GM21825 (cell line): ENCODE measurements at regions not wholly inside any gene's neighbourhood (a gene's known extent, or its start where the extent isn't known, plus 50 kb on each side); places are given as distances from the start of the nearest gene placed in this dataset.

ENCODE experiments used
- ATAC-seq: cut with Tn5 transposase; IDR thresholded peaks from one replicate; pipeline ENCODE4 v1.9.1; 2021; ENCODE audit warnings: mild to moderate bottlenecking, moderate library complexity; ENCODE audit not compliant: unreplicated experiment

DNA sequence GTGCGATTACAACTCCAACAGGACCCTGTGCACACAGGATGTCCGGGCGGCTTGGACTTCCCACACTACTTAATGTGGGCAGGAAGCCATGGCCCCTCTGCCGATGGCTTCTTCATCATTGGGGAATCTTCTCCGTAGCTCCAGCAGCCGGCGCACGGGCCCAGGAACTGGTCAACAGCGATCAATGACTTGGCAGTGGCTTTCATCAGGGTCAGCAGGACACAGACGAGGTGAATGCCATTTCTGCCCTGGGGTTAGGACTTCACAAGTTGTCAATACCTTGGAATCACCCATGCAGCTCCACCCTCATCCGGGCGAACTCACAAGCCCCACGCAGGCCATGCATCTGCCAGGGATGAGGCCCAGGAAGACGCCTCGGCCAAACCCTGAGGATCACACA is 645.7 kb downstream of the BRD1 start:
- ATAC-seq = no peak

DNA sequence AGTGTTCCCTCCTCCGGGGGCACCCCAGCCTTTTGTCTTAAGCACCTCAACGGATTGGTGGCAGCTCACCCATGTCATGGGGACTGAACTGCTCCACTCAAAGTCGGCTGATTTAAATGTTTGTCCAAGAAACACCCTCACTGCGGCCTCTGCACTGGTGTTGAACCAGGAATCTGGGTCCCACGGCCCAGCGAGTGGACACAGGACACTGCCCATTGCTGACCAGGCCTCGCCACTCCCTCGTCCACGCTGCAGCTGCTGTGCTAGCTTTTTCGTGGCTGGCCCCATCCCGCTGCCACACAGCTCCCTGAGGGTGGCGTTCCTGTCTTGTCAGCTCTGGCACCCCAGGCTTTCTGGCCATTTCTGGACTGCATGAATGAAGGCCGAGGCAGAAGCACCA is 646.2 kb downstream of the BRD1 start:
- ATAC-seq = no peak

DNA sequence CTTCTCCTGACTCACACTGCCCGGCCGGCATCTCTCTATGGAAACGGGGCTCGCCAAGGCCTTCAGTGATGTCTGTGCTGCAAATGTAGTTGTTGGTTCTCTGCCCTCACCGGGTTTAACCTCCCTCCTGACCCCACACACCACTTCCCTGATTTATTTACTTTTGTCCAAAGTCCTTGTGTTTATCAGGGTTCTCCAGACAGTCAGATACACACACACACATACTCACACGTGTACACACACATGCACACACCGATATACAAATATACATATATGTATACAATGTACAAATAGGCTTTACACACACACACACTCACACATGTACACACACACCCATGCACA is 647.0 kb downstream of the BRD1 start:
- no peak for ATAC-seq

DNA sequence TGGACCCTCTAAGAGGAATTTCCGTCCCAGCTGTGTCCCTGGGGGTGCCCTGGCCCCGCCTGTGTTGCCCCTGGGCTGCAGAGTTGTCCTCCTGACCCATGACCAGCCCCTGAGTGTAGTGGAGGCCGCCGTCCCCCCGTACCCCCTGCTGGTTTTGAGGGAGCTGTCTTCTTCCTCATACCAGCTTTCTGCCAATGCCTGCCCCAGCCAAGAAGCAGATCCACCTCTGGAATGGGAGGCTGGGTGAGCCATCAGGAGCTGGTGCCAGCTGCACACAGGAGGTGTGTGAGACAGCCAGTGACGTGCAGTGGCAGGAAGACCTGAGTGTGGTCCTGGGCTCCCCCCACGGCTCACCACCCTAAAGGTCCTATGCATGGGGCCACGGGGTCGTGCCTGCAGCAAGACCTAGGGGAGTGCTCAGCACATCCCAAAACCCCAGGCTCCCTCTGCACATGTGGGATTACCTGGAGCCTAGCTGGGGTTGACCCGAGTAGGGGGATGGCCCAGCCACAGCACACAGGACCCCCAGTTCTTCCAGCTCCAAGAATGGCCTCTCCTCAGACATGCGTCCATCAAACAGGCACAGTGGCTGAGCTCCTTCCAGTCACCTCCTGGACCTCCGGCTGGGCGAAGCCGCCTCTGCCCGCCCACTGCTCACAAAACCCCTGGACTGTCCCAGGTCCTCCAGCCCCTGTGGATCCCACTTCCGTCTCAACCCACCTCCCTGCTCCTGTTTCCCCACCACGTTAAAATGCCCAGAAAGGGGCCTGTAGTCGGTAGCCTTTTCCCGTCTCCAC is 647.6 kb downstream of the BRD1 start:
- no peak for ATAC-seq

DNA sequence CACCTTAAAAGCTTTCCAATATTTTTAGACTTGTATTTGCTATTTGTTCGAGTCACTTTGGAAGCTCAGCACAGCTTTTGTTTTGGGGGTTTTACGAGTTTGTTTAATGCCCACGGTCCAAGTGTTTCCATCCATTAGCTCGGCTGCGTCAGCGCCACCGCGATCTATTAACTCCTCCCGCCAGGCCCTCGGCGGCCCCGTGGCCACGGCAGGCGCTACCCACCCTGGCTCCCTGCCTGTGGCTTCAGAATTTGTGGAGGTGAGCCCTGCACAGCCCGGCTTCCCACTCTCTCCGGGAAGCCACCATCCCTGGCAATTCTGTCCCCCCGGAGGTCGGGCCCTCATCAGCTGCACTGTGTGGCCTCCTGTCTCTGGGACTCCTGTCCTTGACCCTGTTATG is 648.5 kb downstream of the BRD1 start:
- ATAC-seq = no peak

DNA sequence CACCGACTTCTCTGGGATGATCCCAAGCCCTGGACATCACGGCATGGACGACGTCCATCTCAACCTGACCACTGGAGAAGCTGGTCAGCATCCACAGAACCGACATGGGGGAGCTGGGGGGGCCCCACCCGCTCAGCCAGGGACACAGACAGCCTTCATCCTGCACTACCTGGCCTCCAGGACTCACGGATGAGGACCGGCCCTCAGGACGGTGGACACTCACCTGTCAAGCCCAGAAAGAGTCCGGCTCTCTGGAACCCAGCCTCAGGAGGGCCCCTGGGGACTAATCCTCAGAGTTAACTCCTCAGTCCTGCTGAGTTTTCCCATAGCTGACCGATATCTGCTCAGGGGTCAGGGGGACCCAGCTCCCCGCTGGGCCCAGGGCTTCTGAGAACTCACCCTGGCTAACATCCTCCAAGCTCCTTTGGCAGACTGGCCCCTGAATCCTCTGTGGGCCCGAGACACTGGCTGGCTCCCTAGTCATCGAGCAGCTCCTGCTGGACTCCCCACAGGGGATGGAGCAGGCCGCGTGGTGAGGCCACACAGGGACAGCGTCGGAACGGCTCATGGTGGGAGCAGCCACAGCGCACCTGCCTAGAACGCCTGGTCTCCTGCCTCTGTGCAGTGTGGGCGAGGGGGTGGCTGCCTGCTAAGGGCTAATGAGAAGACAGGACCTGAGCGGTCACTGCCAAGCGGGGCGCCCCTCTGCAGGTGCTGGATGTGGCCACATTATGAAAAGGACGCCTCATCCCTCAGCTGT is 649.2 kb downstream of the BRD1 start:
- ATAC-seq = no peak

DNA sequence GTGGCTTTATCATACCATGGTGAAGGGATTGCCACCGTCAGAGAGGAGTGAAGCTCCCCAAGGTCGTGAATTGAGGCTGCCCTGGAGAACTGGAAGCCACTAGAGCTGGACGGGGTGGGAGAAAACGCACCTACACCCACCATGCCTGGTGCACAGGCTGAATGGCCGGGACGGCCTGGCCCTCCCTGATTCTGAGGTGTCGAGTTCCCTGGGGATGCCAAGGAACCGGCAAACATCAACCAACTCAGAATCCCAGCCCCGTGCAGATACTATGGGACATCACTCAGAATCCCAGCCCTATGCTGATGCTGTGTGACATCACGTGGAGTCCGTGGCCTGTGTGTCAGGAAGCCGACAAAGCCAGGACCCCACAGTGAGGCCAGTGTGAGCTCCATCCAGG is 650.0 kb downstream of the BRD1 start:
- no peak for ATAC-seq

DNA sequence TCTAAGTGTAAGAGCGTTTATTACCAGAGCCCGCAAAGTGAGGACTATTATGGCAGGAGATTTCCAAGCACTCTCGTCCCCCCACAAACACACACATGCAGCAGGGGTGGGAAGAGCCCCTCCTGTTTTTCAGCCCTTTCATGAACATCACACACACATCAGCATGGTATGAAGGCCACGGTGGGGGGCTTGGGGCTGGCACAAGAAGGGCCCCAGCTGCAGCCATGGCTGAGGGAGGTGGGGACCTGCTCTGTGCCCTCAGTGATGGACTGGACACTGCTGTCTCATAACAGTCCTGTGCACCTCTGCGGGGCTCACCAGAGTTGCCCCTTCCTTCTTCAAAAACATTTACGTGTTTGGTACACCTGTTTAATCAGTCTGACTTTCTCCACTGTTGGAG is 650.7 kb downstream of the BRD1 start:
- ATAC-seq = no peak

DNA sequence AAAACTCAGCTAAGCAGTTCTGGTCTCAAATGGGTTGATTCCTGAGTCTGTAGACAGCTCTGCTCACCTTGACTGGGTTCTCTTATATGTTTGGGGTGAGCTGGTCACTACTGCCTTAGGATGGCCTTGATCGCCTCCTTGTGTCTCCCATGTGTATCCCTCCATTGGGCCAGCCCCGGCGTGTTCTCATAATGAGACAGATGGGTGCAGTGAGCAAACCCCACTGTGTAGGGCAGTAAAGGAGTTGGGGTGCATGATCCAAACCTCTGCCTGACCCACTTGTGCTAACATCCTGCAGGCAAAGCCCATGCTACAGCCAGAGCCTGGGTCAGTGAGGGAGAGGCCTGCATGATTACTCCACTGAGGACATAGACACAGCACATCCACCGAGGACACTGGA is 657.6 kb downstream of the BRD1 start:
- no peak for ATAC-seq

DNA sequence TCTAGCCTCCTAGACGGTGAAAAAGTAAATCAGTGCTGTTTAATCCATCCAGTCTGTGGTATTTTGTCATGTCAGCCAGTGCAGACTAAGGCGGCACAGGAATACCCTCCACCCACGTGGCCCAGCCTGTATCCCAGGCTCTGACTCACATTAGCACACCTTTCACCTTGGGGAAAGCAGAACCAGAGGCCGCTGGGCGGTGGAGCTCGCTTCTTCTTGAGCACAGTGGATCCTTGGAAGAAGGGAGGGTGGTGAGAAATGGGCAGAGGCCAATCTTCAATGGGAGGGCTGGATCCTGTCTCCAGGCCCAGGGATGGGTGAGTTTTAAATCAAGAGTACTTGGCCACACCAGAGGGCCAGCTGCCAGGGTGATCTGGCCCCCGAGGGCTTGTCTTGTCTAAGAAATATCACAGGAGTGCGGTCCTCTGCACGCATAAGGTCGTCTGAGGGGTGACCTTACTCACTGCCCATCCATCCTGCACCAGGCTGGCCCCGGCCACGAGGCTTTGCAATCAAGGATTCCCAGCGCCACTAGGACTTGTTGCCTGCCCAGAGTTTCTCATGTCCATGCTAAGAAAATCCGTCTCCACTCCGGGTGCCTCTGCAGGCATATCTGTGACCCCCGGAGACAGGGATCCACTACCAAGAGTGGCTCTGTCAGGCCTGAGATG is 658.5 kb downstream of the BRD1 start:
- no peak for ATAC-seq

DNA sequence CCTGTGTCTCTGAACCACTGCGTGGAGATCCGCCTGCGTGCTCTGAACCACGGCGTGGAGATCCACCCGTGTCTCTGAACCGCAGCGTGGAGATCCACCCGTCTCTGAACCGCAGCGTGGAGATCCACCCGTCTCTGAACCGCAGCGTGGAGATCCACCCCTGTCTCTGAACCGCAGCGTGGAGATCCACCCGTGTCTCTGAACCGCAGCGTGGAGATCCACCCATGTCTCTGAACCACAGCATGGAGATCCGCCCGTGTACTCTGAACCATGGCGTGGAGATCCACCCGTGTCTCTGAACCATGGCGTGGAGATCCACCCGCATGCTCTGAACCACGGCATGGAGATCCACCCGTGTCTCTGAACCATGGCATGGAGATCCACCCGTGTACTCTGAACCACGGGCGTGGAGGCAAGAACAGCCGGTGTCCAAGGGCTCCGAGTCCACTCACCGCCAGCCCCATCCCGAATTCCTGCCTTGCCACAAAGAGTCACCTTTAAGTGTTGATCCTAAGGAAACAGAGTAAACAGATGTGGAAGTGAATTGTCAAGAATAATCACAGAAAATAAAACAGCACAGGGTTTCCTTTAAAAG is 659.4 kb downstream of the BRD1 start:
- no peak for ATAC-seq

DNA sequence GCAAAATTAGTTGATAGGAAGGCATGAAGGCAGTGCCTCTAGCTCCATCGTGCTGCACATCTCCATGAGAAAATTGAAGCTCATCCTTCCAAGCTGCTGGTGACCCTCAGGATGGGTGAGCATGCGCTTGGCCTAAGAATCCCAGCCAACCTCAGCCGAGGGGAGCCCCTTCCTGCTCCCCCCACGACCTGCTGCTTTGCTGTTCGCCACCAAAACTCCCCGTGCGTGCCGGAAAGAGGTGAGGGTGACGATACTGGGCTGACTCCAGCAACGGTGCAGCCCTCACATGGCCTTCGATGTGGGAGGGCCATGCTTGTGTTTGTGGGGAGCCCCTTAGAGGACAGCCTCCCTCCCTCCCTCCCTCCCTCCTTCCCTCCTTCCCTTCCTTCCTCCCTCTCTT is 660.9 kb downstream of the BRD1 start:
- ATAC-seq = no peak

DNA sequence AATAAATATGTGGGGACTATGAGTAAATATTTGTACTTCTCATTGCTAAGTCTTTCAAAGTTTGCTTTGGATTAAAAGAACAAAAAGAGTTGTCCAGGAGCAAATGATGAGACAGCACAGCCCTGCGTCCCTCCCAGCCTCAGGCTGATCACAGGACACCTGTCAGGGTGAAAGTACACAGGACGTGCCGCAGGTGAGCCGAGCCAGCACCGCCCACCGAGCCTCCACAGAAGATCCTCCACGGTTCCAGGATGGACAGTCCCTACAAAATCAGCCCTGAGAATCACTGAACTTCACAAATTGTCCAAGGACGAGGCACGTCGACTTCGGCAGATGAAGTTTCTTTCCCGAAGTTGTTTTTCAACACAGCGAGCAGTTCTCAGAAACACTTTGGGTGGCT is 661.5 kb downstream of the BRD1 start:
- ATAC-seq = no peak

DNA sequence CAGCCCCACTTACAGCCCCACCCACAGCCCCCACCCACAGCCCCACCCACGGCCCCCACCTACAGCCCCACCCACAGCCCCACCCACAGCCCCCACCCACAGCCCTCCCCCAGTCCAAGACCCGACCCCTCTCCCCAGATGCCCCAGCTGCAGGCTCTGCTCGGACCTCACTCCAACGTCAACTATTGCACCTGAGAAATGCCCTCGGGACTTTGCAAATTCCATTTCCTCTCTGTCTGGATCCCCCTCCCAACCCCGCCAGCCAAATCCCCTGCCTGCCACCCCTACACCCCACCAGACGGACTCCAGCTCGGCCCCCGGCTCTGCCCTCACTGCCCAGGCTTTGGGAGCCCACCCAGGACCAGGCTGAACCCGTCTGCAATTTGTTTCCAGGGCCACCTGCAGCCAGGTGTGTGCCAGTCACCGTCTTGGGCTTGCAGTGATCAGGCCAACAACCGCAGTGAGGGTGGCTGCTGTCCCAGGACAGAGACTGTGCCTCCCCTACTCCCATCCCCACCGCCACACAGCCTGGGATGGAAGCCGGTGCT is 662.8 kb downstream of the BRD1 start:
- no peak for ATAC-seq

DNA sequence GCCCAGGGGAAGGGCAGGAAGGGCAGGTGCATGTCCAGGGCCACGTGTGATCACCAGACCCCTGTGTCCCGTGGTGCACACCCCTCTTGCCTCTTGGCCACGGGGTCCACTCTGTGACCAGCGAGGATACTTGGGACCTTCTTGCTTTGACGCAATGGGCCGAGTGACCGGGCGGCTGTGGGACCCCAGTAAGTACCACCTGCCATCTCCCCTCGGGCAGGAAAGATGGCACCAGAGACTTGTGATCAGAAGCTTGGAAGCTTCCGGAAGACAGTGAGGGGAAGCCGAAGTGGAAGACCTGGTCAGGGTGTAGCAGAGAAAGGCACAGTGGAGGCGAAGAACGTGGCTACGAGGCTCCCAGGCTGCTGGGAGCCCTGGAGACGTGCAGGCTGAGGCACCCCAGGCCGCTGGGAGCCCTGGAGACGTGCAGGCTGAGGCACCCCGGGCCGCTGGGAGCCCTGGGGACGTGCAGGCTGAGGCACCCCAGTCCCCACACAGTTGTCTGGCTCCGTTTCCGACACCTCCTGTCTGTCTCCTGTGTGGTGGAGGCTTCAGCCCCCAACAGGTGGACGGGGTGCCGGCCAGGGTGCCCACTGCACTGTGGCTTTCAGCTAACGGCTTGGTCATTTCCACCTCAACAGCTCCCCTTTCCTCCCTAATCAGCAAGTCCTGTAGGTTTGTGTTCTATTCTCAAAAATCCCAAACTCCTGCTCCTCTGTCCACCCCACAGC is 663.5 kb downstream of the BRD1 start:
- ATAC-seq = no peak

DNA sequence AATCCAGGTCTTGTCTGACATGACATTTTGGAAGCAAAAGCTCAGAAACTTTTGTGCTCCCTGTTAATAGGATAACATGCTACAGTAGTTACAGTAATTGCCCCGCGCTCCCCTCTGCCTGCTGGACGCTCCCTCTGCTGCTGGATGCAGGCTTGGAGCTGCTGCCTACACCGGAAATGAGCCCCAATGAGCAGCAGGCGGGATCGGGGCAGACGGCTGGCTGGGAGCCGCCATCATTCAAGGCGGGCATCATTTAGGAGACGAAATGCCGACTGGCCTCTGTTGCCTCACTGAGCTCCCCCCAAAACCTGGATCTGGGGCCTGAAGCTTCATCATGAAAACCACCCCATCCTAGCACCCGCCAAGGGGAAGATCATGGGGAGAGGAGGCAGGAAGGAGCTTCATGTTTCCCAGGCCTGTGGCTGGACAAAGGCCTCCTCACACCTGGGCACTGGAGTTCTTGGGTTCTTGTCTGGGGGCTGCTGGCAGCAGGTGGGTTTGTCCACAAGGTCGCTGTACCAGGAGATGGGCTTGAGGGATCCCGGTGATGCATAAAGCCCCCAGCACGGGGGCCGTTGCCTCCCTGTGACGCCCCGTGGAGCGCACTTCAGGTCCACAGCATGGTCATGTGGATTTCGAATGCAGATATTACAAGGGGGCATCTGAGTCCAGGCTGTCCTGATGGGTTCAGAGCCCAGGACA is 664.3 kb downstream of the BRD1 start:
- no peak for ATAC-seq

DNA sequence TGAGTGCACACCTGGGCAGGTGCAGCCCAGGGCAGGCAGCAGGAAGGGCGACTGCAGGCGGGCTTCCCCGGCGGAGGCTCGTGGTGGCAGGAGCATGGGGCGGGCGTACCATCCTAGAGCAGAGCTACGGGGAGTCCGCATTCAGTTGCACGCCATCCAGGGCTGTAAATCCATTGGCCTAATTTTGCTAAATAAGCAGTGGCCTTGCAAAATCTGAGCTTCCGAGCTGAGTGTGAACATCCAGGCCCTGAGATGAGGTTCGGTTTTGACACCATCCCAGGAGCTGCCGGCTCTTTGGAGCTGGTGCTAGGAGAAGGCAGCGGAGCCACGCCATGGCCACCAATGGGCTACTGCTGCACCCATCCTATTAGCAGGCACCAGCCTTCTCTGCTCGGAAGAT is 664.8 kb downstream of the BRD1 start:
- ATAC-seq = no peak

DNA sequence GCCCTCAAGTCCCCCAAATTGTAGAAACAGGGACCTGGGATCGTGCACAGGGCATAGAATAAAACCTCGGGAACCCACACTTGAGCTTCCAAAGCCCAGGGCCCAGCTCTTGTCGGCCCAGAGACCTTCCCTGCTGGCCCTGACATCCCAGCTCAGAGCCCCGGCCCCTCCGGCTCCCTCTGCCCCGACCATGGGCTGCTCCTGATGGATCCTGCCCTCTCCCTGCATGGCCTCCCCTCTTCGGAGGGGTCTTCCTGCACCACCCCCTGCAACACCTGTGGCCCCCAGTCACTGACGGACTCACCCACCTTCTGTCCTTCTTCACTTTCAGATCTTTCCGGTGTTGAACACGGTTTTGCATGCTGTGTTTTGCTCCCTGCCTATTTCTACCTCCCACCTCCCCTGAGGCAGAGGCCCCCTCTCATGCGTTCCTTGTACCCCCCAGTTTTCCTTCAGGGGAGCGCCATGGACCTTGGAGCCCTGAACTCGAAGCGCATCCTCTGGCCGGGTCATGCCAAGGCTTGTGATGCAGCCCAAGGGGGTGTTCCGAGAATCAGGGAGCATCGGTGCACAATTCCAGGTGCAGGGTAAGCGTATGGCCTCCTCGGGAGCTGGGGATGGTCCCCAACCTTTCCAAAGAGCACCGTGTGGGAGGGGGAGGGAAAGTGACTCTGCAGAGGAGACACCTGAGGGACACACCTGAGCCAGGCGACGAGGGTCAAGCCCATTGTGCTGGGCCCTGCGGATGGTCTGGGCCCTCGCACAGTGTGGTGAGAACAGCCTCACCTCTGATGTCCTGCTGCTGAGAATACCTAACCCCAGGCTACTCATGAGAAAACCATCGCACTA is 666.4 kb downstream of the BRD1 start:
- ATAC-seq = no peak
